Activated CD8-positive, alpha-beta memory T cell treated with anti-CD3 and anti-CD28 coated beads for 36 hours (primary cell): ENCODE measurements at regions not wholly inside any gene's neighbourhood (a gene's known extent, or its start where the extent isn't known, plus 50 kb on each side); places are given as distances from the start of the nearest gene placed in this dataset.
"Not testable (repeated sequence)": the region's sequence is repeated elsewhere in the genome, so short reads cannot be mapped to it uniquely, and the experiment has no call there.

Source experiments
- CTCF ChIA-PET: fragments of 350-600 bp; sonication (Branson Sonifier 250); formaldehyde crosslinking; loops from one replicate; lab custom pipeline; 2021; ENCODE audit warnings: antibody characterized with exemption; lab: Charles Lee
- POLR2A ChIA-PET: fragments of 350-600 bp; sonication (Branson Sonifier 250); formaldehyde crosslinking; loops from one replicate; lab custom pipeline; 2021; ENCODE audit warnings: antibody characterized with exemption; lab: Charles Lee

DNA sequence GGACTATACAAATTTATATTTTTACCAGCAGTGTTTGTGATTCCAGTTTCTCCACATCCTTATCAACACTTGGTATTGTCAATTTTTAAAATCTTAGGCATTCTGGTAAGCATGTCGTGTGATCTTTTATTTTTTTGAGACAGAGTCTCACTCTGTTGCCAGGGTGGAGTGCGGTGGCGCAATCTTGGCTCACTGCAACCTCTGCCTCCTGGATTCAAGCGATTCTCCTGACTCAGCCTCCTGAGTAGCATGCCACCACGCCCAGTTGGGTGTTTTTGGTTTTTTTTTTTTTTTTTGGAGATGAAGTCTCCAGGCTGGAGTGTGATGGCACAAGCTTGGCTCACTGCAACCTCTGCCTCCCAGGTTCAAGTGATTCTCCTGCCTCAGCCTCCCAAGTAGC, 140.4 kb upstream of the FNDC3A start:
- CTCF ChIA-PET: interaction anchor here (0.6 kb wide), 1 partner anchor 21 kb away, joined by 3 read pairs; no protein-coding TSS in a partner anchor
- POLR2A ChIA-PET: not testable (repeated sequence)

GRCh38 chr13:48838193-48838973, 137.3 kb upstream of the FNDC3A start:
- ChIA-PET CTCF (no interaction called here), POLR2A (no interaction called here)

DNA sequence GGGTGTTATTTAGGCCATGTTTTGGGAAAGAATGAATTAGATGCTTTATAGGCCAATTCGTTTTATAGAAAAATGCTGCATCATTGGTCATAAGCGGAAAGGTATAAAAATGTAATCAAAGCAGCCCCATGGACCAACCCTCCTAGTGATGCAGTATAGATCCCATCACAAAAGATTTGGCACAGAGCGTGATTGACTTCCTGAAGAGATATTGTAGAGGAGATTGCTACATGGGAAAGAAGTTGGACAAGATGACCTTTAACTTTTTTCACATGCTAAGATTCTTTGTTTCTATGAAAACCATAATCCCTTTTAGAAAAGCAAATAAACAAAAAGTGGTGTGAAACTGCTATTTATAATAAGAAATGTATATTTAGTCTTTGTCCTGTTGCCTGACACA, 136.5 kb upstream of the FNDC3A start:
- ChIA-PET POLR2A (no interaction called here), CTCF (no interaction called here)

- POLR2A ChIA-PET: no interaction called here
- CTCF ChIA-PET: no interaction called here
Observed at GRCh38 chr13:48840366-48840765, 135.3 kb upstream of the FNDC3A start.

DNA sequence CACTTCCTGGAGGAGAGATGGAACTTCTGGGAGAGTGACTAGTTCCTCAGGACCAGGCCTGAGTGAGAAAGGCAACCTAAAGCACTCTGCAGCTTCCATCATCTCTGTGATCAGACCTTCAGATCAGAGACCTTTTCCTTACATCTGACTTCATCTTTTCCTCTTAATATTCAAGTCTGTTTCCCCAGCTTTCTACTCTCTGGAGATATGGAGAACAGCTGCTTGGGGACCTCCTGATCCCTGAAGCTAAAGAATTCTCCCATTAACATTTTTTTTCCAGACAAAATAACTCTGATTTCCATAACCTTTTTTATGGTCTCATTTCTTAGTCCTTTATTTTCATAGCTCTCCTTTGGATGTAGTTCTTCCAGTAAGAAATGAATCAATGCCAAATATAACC, 133.4 kb upstream of the FNDC3A start:
- POLR2A ChIA-PET: no interaction called here
- CTCF ChIA-PET: no interaction called here

GRCh38 chr13:48843630-48844380, 131.9 kb upstream of the FNDC3A start:
- POLR2A ChIA-PET: no interaction called here
- CTCF ChIA-PET: no interaction called here

DNA sequence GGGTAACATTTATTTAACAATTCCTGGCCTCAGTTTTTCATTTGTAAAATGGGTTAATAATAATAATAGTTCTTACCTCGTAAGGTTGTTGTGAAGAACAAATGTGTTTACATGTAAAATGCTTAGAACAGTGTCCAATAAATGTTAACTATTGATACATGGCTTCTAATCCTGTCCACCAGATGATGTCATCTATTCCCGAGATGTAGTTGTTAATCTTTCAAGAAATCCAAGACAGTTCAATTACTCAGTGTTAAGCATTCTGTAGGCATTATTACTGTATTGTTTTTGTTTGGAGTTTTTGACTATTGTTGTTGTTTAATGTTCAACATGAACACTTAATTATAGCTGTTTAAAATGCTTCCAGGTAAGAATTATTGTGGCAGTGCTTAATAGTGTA, 131.0 kb upstream of the FNDC3A start:
- ChIA-PET POLR2A (no interaction called here), CTCF (no interaction called here)

DNA sequence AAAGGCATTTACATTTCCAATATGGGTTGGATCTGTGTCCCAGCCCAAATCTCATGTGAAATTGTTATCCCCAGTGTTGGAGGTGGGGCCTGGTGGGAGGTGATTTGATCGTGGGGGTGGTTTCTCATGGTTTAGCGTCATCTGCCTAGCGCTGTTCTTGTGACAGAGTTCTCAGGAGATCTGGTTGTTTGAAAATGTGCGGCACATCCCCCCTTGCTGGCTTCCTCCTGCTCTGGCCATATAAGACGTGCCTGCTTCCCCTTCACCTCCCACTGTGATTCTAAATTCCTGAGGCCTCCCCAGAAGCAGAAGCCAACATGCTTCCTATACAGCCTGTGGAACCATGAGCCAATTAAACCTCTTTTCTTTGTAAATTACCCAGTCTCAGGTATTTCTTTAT, 126.2 kb upstream of the FNDC3A start:
- ChIA-PET POLR2A (no interaction called here), CTCF (no interaction called here)

DNA sequence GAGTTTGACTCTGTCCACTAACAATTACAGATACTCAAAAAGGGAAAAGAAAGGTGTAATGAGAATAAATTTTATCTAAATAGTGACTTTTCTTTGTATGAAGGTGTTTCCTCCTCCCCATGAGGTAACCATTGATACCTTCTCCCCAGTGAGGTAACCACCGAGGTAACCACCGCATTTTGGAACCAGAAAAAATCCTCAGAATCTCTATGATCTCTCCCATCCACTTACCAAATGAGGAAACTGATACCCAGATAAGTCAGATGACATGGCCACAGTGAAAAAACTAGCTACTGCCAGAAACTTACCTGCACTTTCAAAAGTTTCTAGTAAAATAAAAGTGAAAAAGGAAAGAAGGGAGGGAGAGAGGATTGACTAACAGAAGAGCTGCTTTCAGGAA, 124.0 kb upstream of the FNDC3A start:
- ChIA-PET POLR2A (no interaction called here), CTCF (no interaction called here)

DNA sequence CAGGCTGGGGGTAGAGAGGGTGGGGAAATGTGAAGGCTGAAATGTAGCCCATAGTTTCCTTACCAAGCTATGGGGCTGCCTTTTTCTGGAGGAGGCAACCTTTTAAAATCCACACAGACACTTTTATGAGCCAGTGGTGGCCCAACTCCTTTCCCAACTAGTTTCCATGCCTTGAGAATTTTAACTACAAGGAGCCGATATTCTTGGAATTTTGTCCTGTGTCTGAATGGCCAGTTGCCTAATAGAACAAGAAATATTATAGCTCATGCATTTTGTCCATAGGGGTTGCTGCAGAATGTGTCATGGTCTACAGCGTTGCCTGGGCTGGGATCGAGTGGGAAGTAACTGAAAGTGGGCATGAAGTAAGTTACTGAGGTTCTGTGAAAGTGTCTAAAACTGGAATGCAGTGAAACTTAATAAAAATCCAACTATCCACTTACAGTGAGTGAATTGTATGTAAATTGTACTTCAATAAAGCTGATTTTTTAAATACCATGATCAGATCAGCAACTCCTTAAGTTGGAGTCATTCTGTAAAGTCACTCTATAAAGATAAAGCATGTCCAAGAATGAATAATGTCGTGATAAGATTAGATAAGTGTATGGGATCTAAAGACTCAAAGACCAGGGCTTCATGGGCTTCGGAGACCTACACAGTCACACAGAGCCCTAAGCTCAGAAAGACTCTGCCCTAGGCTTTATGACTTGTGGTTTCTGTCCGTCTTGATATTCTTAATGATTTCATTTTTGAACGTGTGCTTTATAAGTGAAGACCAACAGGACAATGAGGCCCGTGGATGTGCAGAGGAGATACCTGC, 122.6 kb upstream of the FNDC3A start:
- CTCF ChIA-PET: no interaction called here
- POLR2A ChIA-PET: interaction anchor here (1.0 kb wide), 1 partner anchor 31 kb away, joined by 6 read pairs; no protein-coding TSS in a partner anchor

- CTCF ChIA-PET: no interaction called here
- POLR2A ChIA-PET: interaction anchor here (1.0 kb wide), 1 partner anchor 31 kb away, joined by 6 read pairs; no protein-coding TSS in a partner anchor
Observed at GRCh38 chr13:48853728-48854102, 122.0 kb upstream of the FNDC3A start.

DNA sequence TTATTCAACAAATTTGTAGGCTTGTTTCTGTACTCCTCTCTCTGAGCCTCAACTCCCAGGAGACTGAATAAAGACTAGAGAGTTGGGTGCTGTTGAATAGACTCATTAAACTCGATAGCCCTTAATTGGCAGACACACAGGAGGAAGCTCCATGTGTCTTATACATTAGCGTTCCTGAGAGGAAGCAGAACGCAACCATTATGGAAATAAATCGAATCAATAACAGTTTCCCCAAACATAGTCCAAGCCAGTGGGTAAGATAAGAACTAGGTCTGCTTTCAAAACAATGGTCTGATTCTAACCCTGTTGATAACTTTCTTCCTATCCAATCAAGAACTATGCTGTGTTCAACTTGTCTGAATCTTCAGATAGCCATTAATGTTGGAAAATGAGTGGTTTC, 118.1 kb upstream of the FNDC3A start:
- ChIA-PET CTCF (no interaction called here), POLR2A (no interaction called here)

DNA sequence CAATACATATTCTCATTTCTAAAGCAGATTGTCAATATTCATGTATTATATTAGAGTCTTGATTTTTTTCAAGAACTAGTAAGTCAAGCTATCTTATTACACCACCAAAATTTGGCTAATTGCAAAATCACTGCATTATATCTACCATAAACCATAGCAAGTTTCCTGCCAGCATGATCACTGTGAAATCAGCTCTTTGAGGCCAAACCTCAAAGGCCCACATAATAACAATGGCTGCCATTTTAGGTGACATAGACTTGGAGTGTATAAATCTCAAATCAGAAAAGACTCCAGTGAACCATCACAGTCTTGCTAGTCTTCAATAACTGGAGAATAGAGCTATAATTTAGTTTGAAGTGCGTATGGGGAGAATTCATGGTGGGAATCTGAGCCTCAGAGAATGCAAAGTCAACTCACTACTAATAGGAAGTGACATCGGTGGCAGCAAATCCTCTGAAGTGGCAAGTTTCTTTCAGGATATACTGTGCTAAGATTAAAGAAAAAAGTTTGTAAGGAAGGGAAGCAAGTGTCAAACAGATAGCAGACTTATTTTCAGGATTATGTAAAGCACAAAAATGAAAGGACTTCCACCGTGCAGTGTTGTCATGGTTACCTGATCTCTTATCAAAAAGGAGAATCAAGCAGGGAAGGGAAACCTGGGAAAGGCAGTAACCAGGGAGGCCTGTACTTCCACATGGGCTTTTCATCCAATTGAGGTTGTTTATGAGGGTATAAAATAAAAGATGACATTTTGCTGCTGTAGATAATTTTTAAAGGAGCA, 117.4 kb upstream of the FNDC3A start:
- ChIA-PET CTCF (interaction anchor here (0.6 kb wide), 1 partner anchor 212 kb away, joined by 5 read pairs; no protein-coding TSS in a partner anchor), POLR2A (no interaction called here)

DNA sequence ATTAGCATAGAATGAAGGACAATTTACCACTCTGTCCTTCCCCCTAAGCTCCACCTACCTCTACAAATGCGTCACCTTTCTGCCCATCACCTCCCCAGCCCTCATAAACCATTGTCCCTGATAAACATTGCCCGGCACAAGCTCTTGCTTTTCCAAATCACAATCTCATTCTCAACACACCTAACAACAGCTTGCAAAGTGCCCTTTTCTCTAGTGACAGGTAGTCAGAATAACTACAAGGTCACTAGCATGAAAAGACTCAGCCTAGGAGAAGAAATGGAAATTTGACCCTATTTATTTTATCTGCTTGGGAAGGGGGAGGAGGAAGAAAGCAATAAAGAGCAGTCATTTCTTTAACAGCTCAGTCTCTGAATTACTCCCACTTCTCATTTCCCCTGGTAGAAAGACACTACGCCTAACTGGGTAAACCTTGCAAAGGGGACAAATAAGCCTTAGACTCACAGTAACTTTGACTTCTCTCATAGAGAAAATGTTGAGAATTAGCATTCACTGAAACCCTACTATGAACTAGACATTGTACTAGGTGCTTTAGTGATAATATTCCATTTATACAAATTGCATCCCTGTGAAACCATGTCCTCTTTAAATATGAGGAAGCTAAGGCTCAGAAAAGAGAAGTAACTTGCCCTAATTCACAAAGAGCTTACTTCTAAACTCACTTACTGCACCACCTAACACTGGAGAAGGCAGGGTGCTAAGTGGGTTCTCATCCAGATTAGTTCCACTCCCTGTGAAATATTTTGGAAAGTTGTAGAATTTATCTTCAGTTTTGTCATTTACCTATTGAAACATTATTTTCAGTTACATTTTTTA, 116.2 kb upstream of the FNDC3A start:
- CTCF ChIA-PET: no interaction called here
- POLR2A ChIA-PET: interaction anchor here (0.6 kb wide), 1 partner anchor 892 kb away, joined by 3 read pairs; no protein-coding TSS in a partner anchor

DNA sequence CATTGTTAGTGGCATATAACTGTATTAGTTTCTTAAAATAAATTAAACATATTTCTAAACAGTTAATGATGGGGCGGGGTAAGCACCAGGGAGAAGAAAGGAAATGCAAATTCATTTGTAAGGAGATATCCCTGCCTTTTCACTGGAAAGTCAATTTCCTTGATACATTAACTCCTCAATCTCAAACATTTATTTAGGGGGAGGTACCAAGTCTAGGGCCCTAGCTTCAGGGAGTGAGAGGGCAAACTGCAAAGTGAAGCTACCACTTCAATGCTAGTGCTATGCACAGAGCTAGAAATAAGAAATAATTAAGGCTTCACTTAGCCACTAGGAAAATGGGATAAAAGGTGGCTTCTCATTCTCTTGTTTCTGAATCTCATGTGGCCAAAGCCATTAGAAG, 115.3 kb upstream of the FNDC3A start:
- POLR2A ChIA-PET: no interaction called here

GRCh38 chr13:48862572-48862971, 113.1 kb upstream of the FNDC3A start:
- POLR2A ChIA-PET: no interaction called here
- CTCF ChIA-PET: no interaction called here

More for the DNA sequence above, 115.3 kb upstream of the FNDC3A start:
- CTCF ChIA-PET: no interaction called here

DNA sequence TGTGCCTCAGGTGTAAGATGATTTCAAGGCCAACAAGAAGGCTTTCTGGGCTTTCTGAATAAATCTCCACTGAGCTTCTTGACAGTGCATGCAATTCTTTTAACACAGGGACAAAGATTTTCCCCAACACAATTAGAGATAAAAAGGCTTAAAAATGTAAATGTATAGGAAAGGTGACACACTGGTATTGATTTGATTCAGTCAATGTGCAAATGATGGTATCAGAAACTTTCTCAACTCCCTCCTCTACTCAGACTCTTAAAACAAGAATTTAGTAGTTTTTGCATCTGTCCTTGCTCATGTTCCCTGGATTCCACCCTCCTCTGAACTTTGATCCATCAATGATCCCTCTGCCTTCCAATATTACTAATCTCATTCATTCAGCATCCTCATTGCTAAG, 111.6 kb upstream of the FNDC3A start:
- CTCF ChIA-PET: no interaction called here
- POLR2A ChIA-PET: no interaction called here

DNA sequence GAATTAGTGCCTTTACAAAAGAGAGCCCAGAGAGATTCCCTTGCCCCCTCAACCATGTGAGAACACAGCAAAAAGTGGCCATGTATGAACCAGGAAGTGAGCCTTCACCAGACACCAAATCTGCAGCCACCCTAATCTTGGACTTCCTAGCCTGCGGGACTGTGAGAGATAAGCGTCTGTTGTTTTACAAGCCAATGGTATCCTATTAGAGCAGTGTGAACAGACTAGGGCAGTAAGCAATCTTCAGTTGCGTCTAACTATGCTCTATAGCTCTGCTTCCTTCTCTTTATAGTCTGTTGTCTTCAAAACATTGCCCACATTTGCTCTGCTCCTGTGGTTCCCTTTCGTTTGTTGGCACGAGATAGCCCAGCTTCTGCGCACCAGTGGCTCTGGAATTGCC, 109.5 kb upstream of the FNDC3A start:
- ChIA-PET CTCF (no interaction called here), POLR2A (no interaction called here)
